ENCODE measurements at regions not wholly inside any gene's neighbourhood (a gene's known extent, or its start where the extent isn't known, plus 50 kb on each side); places are given as distances from the start of the nearest gene placed in this dataset.
"Not testable (repeated sequence)": the region's sequence is repeated elsewhere in the genome, so short reads cannot be mapped to it uniquely, and the experiment has no call there.

DNA sequence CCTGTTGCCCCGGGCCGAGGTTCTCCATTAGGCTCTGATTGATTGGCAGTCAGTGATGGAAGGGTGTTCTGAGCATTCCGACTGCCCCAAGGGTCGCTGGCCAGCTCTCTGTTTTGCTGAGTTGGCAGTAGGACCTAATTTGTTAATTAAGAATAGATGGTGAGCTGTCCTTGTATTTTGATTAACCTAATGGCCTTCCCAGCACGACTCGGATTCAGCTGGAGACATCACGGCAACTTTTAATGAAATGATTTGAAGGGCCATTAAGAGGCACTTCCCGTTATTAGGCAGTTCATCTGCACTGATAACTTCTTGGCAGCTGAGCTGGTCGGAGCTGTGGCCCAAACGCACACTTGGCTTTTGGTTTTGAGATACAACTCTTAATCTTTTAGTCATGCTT is 74.2 kb downstream of the HAPSTR1 start:
- ATAC-seq (no peak), DNase-seq (ENCODE audit: low read depth, low spot score) (no peak)
- Histone ChIP-seq H3K4me3 (ENCODE audit: low read depth in 2 of 2, low read length in 2 of 2) (no peak overlapping the region), H3K4me1 (ENCODE audit: control insufficient read depth, insufficient read depth, low read length) (no peaks in the 10 kb centered on the region), H3K27me3 (ENCODE audit: control insufficient read depth, insufficient read depth, low read length) (no peaks in the 10 kb centered on the region), H3K27ac (ENCODE audit: low read length) (no peak overlapping the region), H3K36me3 (ENCODE audit: control insufficient read depth, insufficient read depth, low read length) (no peaks in the 10 kb centered on the region), H3K9me3 (ENCODE audit: control insufficient read depth, insufficient read depth, low read depth, low read length) (no peaks in the 10 kb centered on the region)
- intact Hi-C loops (cut with micrococcal nuclease; ENCODE audit: unreplicated experiment) (no loop called here), in situ Hi-C loops (cut with HindIII; ENCODE audit: low pct_unique_long_range_greater_than_20kb, low sequenced_read_pairs) (no loop called here)
- BruUV-seq (replicated peaks), result no TSS peak
- POLR2A ChIA-PET, result no interaction called here
- TF ChIP-seq TCF7L2 (IDR thresholded peaks at IDR 0.05; ENCODE audit: low read depth, low read length), result no peak
- TF ChIP-seq, protein P1, sequence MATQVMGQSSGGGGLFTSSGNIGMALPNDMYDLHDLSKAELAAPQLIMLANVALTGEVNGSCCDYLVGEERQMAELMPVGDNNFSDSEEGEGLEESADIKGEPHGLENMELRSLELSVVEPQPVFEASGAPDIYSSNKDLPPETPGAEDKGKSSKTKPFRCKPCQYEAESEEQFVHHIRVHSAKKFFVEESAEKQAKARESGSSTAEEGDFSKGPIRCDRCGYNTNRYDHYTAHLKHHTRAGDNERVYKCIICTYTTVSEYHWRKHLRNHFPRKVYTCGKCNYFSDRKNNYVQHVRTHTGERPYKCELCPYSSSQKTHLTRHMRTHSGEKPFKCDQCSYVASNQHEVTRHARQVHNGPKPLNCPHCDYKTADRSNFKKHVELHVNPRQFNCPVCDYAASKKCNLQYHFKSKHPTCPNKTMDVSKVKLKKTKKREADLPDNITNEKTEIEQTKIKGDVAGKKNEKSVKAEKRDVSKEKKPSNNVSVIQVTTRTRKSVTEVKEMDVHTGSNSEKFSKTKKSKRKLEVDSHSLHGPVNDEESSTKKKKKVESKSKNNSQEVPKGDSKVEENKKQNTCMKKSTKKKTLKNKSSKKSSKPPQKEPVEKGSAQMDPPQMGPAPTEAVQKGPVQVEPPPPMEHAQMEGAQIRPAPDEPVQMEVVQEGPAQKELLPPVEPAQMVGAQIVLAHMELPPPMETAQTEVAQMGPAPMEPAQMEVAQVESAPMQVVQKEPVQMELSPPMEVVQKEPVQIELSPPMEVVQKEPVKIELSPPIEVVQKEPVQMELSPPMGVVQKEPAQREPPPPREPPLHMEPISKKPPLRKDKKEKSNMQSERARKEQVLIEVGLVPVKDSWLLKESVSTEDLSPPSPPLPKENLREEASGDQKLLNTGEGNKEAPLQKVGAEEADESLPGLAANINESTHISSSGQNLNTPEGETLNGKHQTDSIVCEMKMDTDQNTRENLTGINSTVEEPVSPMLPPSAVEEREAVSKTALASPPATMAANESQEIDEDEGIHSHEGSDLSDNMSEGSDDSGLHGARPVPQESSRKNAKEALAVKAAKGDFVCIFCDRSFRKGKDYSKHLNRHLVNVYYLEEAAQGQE (IDR thresholded peaks at IDR 0.05; ENCODE audit: insufficient read depth in 1 of 2, low read depth in 2 of 2, low read length in 1 of 2), result no peak
- TF ChIP-seq POLR2AphosphoS5 (IDR thresholded peaks at IDR 0.05; ENCODE audit: low read depth, low read length), result no peak
- TF ChIP-seq, protein P2, sequence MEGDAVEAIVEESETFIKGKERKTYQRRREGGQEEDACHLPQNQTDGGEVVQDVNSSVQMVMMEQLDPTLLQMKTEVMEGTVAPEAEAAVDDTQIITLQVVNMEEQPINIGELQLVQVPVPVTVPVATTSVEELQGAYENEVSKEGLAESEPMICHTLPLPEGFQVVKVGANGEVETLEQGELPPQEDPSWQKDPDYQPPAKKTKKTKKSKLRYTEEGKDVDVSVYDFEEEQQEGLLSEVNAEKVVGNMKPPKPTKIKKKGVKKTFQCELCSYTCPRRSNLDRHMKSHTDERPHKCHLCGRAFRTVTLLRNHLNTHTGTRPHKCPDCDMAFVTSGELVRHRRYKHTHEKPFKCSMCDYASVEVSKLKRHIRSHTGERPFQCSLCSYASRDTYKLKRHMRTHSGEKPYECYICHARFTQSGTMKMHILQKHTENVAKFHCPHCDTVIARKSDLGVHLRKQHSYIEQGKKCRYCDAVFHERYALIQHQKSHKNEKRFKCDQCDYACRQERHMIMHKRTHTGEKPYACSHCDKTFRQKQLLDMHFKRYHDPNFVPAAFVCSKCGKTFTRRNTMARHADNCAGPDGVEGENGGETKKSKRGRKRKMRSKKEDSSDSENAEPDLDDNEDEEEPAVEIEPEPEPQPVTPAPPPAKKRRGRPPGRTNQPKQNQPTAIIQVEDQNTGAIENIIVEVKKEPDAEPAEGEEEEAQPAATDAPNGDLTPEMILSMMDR (IDR thresholded peaks at IDR 0.05), result no peak
- TF ChIP-seq SIN3A (IDR thresholded peaks at IDR 0.05; ENCODE audit: borderline replicate concordance, insufficient read depth, low read depth, low read length), result no peak
- CTCF ChIA-PET, result no interaction called here

DNA sequence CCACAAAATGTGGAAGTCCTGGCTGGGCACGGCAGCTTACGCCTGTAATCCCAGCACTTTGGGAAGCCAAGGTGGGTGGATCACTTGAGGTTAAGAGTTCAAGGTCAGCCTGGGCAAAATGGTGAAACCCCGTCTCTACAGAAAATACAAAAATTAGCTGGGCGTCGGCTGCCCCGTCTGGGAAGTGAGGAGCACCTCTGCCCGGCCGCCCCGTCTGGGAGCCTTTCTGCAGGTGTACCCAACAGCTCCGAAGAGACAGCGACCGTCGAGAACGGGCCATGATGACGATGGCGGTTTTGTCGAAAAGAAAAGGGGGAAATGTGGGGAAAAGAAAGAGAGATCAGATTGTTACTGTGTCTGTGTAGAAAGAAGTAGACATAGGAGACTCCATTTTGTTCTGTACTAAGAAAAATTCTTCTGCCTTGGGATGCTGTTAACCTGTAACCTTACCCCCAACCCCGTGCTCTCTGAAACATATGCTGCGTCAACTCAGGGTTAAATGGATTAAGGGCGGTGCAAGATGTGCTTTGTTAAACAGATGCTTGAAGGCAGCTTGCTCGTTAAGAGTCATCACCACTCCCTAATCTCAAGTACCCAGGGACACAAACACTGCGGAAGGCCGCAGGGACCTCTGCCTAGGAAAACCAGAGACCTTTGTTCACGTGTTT is 75.0 kb downstream of the HAPSTR1 start:
- BruUV-seq (replicated peaks); POLR2A ChIA-PET; in situ Hi-C loops (cut with HindIII; ENCODE audit: low pct_unique_long_range_greater_than_20kb, low sequenced_read_pairs); H3K4me1 ChIP-seq (ENCODE audit: control insufficient read depth, insufficient read depth, low read length); H3K36me3 ChIP-seq (ENCODE audit: control insufficient read depth, insufficient read depth, low read length); CTCF ChIA-PET; DNase-seq (ENCODE audit: low read depth, low spot score); H3K4me3 ChIP-seq (ENCODE audit: low read depth in 2 of 2, low read length in 2 of 2); H3K27ac ChIP-seq (ENCODE audit: low read length); ATAC-seq; H3K27me3 ChIP-seq (ENCODE audit: control insufficient read depth, insufficient read depth, low read length); intact Hi-C loops (cut with micrococcal nuclease; ENCODE audit: unreplicated experiment); H3K9me3 ChIP-seq (ENCODE audit: control insufficient read depth, insufficient read depth, low read depth, low read length): not testable (repeated sequence)

DNA sequence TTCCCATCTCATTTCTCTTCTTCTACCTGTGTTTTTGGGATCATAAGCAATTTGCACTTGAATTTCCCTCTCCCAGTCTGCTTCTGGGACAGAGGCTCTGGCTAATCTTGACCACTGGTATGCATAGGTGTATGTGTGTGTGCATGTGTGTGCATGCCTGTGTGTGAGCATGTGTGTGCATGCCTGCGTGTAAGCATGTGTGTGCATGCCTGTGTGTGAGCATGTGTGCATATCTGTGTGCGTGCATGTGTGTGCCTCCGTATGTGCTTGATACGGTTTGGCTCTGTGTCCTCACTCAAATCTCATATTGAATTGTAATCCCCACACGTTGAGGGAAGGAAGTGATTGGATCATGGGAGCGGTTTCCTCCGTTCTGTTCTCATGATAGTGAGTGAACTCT is 77.7 kb downstream of the HAPSTR1 start:
- ATAC-seq, result no peak
- ChIA-PET POLR2A (no interaction called here), CTCF (no interaction called here)
- Histone ChIP-seq H3K27ac (ENCODE audit: low read length) (no peak overlapping the region), H3K4me3 (ENCODE audit: low read depth in 2 of 2, low read length in 2 of 2) (no peak overlapping the region), H3K36me3 (ENCODE audit: control insufficient read depth, insufficient read depth, low read length) (no peaks in the 10 kb centered on the region), H3K4me1 (ENCODE audit: control insufficient read depth, insufficient read depth, low read length) (no peaks in the 10 kb centered on the region), H3K9me3 (ENCODE audit: control insufficient read depth, insufficient read depth, low read depth, low read length) (no peaks in the 10 kb centered on the region), H3K27me3 (ENCODE audit: control insufficient read depth, insufficient read depth, low read length) (no peaks in the 10 kb centered on the region)
- no TSS peak for BruUV-seq (replicated peaks)
- intact Hi-C loops (cut with micrococcal nuclease; ENCODE audit: unreplicated experiment) (no loop called here), in situ Hi-C loops (cut with HindIII; ENCODE audit: low pct_unique_long_range_greater_than_20kb, low sequenced_read_pairs) (no loop called here)
- DNase-seq (ENCODE audit: low read depth, low spot score), result no peak
- no peak for TF ChIP-seq SIN3A (IDR thresholded peaks at IDR 0.05; ENCODE audit: borderline replicate concordance, insufficient read depth, low read depth, low read length)
- TF ChIP-seq, protein P1 (IDR thresholded peaks at IDR 0.05; ENCODE audit: insufficient read depth in 1 of 2, low read depth in 2 of 2, low read length in 1 of 2), result no peak
- no peak for TF ChIP-seq POLR2AphosphoS5 (IDR thresholded peaks at IDR 0.05; ENCODE audit: low read depth, low read length)
- TF ChIP-seq, protein P2 (IDR thresholded peaks at IDR 0.05), result no peak
- TF ChIP-seq TCF7L2 (IDR thresholded peaks at IDR 0.05; ENCODE audit: low read depth, low read length), result no peak
